GM23338 (cell line): ENCODE measurements at regions not wholly inside any gene's neighbourhood (a gene's known extent, or its start where the extent isn't known, plus 50 kb on each side); places are given as distances from the start of the nearest gene placed in this dataset.

Experiments
- ATAC-seq: fragments of 200-7000 bp; cut with Tn5 transposase; 3 replicates; pipeline ENCODE4 v1.9.1; 2020
- DNase-seq: peaks from one replicate; pipeline ENCODE4 v3.0.0-alpha.2; 2015; ENCODE audit warnings: low spot score
- H2AFZ ChIP-seq: fragments of 200-600 bp; sonication (generic); 2 replicates; pipeline ENCODE4 v1.8.0; 2016; ENCODE audit warnings: antibody characterized with exemption, mild to moderate bottlenecking, moderate library complexity
- H3F3A ChIP-seq: fragments of 200-600 bp; sonication (generic); replicated peaks from 2 replicates; pipeline ENCODE4 v1.8.0; 2017; ENCODE audit warnings: antibody characterized with exemption, mixed run types, low read depth
- H3K27ac ChIP-seq: fragments of 200-600 bp; sonication (generic); 2 replicates; pipeline ENCODE4 v1.6.1; 2016; ENCODE audit warnings: low read depth
- H3K27me3 ChIP-seq: fragments of 200-600 bp; sonication (generic); 2 replicates; pipeline ENCODE4 v1.8.0; 2016; ENCODE audit warnings: mild to moderate bottlenecking, mixed run types, moderate library complexity; ENCODE audit not compliant: insufficient read depth
- H3K36me3 ChIP-seq: fragments of 200-600 bp; sonication (generic); 2 replicates; pipeline ENCODE4 v1.8.0; 2016; ENCODE audit warnings: mild to moderate bottlenecking; ENCODE audit not compliant: insufficient read depth
- H3K4me1 ChIP-seq: fragments of 200-600 bp; sonication (generic); 2 replicates; pipeline ENCODE4 v1.8.0; 2016; ENCODE audit warnings: mild to moderate bottlenecking, moderate library complexity; ENCODE audit not compliant: insufficient read depth
- H3K4me2 ChIP-seq: fragments of 200-600 bp; sonication (generic); 2 replicates; pipeline ENCODE4 v1.7.1; 2017; ENCODE audit warnings: mixed run types
- H3K4me3 ChIP-seq: fragments of 200-600 bp; sonication (generic); 2 replicates; pipeline ENCODE4 v1.6.1; 2016; ENCODE audit warnings: mixed run types
- H3K79me2 ChIP-seq: fragments of 200-600 bp; sonication (generic); replicated peaks from 2 replicates; pipeline ENCODE4 v1.8.0; 2017; ENCODE audit warnings: mild to moderate bottlenecking; ENCODE audit not compliant: insufficient read depth
- H3K9me2 ChIP-seq: fragments of 200-600 bp; sonication (generic); 2 replicates; pipeline ENCODE4 v1.8.0; 2017; ENCODE audit not compliant: insufficient read depth
- H4K20me1 ChIP-seq: fragments of 200-600 bp; sonication (generic); replicated peaks from 2 replicates; pipeline ENCODE4 v1.8.0; 2017; ENCODE audit warnings: mild to moderate bottlenecking; ENCODE audit not compliant: insufficient read depth
- H3K27ac Mint-ChIP-seq: 2 replicates; pipeline ENCODE4 v1.8.0; 2020; ENCODE audit warnings: inconsistent platforms, mild to moderate bottlenecking, moderate library complexity, mixed read lengths
- H3K27me3 Mint-ChIP-seq: 3 replicates; pipeline ENCODE4 v1.8.0; 2022; ENCODE audit warnings: low read depth, mild to moderate bottlenecking, moderate library complexity, mixed read lengths, inconsistent platforms; ENCODE audit not compliant: insufficient read depth, poor library complexity
- H3K36me3 Mint-ChIP-seq: 3 replicates; pipeline ENCODE4 v1.8.0; 2021; ENCODE audit warnings: low read depth, mild to moderate bottlenecking, inconsistent platforms, moderate library complexity, mixed read lengths
- H3K4me1 Mint-ChIP-seq: 3 replicates; pipeline ENCODE4 v1.8.0; 2020; ENCODE audit warnings: mild to moderate bottlenecking, inconsistent platforms, mixed read lengths
- H3K4me3 Mint-ChIP-seq: 3 replicates; pipeline ENCODE4 v1.8.0; 2021; ENCODE audit warnings: moderate library complexity, mild to moderate bottlenecking, inconsistent platforms, mixed read lengths
- H3K9me3 Mint-ChIP-seq: 3 replicates; pipeline ENCODE4 v1.8.0; 2020; ENCODE audit warnings: moderate library complexity, mild to moderate bottlenecking, inconsistent platforms, mixed read lengths
- CREB1 ChIP-seq: fragments of 250-450 bp; sonication (Bioruptor Pico); IDR thresholded peaks from 2 replicates; pipeline ENCODE4 v1.5.0; 2020; ENCODE audit warnings: low read depth, mild to moderate bottlenecking, moderate library complexity
- EZH2phosphoT487 ChIP-seq: fragments of 200-600 bp; sonication (generic); IDR thresholded peaks from one replicate; pipeline ENCODE4 v1.8.1; 2018; ENCODE audit warnings: antibody characterized with exemption; ENCODE audit not compliant: unreplicated experiment
- JUNB ChIP-seq: IDR thresholded peaks from one replicate; pipeline ENCODE4 v1.6.1; 2016; ENCODE audit warnings: antibody characterized with exemption; ENCODE audit not compliant: unreplicated experiment
- NANOG ChIP-seq: IDR thresholded peaks from 2 replicates; pipeline ENCODE4 v1.6.1; 2016; ENCODE audit warnings: antibody characterized with exemption, borderline replicate concordance
- REST ChIP-seq: IDR thresholded peaks from one replicate; pipeline ENCODE4 v1.6.1; 2018; ENCODE audit warnings: antibody characterized with exemption; ENCODE audit not compliant: unreplicated experiment
- STAT1 ChIP-seq: IDR thresholded peaks from one replicate; pipeline ENCODE4 v1.6.1; 2016; ENCODE audit warnings: antibody characterized with exemption; ENCODE audit not compliant: unreplicated experiment
- ZNF114 ChIP-seq: fragments of 250-450 bp; sonication (Bioruptor Pico); IDR thresholded peaks from 2 replicates; pipeline ENCODE4 v1.5.0; 2020; ENCODE audit warnings: mild to moderate bottlenecking, moderate library complexity
- ZNF331 ChIP-seq: fragments of 250-450 bp; sonication (Bioruptor Pico); IDR thresholded peaks from 2 replicates; pipeline ENCODE4 v1.5.0; 2020; ENCODE audit warnings: low read depth, mild to moderate bottlenecking, moderate library complexity
- ZNF462 ChIP-seq: fragments of 250-450 bp; sonication (Bioruptor Pico); IDR thresholded peaks from 2 replicates; pipeline ENCODE4 v1.5.0; 2020; ENCODE audit warnings: mild to moderate bottlenecking, moderate library complexity
- TF ChIP-seq, protein P1 (sequence below), 2 experiments: fragments of 200-600 bp in 1 of 2; sonication (generic) in 1 of 2; conservative IDR thresholded peaks; 2 replicates each; pipeline versions ENCODE4 v1.5.1 to v1.6.1; 2016 to 2017; ENCODE audit warnings: antibody characterized with exemption in 2 of 2, low read depth in 2 of 2, mild to moderate bottlenecking in 2 of 2, moderate library complexity in 1 of 2

- TF ChIP-seq REST (no peak), NANOG (no peak), EZH2phosphoT487 (no peak), ZNF114 (CRISPR knock-in tag) (no peak), ZNF331 (CRISPR knock-in tag) (no peak)
- TF ChIP-seq, protein P1, sequence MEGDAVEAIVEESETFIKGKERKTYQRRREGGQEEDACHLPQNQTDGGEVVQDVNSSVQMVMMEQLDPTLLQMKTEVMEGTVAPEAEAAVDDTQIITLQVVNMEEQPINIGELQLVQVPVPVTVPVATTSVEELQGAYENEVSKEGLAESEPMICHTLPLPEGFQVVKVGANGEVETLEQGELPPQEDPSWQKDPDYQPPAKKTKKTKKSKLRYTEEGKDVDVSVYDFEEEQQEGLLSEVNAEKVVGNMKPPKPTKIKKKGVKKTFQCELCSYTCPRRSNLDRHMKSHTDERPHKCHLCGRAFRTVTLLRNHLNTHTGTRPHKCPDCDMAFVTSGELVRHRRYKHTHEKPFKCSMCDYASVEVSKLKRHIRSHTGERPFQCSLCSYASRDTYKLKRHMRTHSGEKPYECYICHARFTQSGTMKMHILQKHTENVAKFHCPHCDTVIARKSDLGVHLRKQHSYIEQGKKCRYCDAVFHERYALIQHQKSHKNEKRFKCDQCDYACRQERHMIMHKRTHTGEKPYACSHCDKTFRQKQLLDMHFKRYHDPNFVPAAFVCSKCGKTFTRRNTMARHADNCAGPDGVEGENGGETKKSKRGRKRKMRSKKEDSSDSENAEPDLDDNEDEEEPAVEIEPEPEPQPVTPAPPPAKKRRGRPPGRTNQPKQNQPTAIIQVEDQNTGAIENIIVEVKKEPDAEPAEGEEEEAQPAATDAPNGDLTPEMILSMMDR (conservative IDR thresholded peaks at IDR 0.05; ENCODE audit: low read depth in 2 of 2), result no peak
These were observed 93.6 kb upstream of the RFLNA start (continued) for GRCh38 chr12:124201248-124201647.

DNA sequence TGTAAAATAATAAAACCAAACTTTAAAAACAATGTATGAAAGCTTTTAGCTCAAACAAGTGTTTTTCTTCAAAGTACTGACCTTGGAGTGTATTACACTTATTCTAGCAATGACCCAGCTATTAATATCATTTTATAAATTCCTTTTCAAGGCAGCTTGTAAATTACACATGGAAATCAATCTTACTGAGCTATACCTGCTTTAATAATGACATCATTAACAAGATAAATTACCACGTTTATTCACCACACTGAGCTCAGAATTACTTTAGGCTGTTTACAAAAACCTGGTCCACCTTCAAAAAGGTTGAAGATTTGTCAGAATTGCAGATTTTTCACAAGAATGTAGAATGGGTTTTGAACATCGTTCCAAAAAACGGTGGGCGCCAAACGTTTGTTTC lies 91.7 kb upstream of the RFLNA start:
- H3K4me3 ChIP-seq, result no peak overlapping the region
- Mint-ChIP-seq H3K4me1 (peaks cover 7% of the 10 kb centered on the region; the same call in 2 of the 3 replicates), H3K4me3 (no peak overlapping the region), H3K36me3 (no peaks in the 10 kb centered on the region), H3K9me3 (peaks cover 14% of the 10 kb centered on the region; the same call in 2 of the 3 replicates), H3K27me3 (peaks cover 2% of the 10 kb centered on the region), H3K27ac (no peak overlapping the region)
- ATAC-seq (no peak), DNase-seq (no peak)
- H3K27ac ChIP-seq, result no peak overlapping the region
- H3K4me1 ChIP-seq, result peaks cover 8% of the 10 kb centered on the region; the same call in 1 of the 2 replicates
- no peaks in the 10 kb centered on the region for H4K20me1 ChIP-seq
- no peak overlapping the region for H3K4me2 ChIP-seq
- no peaks in the 10 kb centered on the region for H3K27me3 ChIP-seq
- H3F3A ChIP-seq, result no peaks in the 10 kb centered on the region
- no peaks in the 10 kb centered on the region for H3K36me3 ChIP-seq
- H3K9me2 ChIP-seq, result no peaks in the 10 kb centered on the region; the same call in 1 of the 2 replicates
- H2AFZ ChIP-seq, result no peak overlapping the region
- H3K79me2 ChIP-seq, result no peaks in the 10 kb centered on the region
- TF ChIP-seq ZNF331 (CRISPR knock-in tag) (no peak), STAT1 (no peak), NANOG (no peak), REST (no peak), ZNF462 (CRISPR knock-in tag) (no peak), CREB1 (CRISPR knock-in tag) (no peak), ZNF114 (CRISPR knock-in tag) (no peak), JUNB (no peak)
